SKM-1 (cell line): ENCODE measurements at regions not wholly inside any gene's neighbourhood (a gene's known extent, or its start where the extent isn't known, plus 50 kb on each side); places are given as distances from the start of the nearest gene placed in this dataset.

ENCODE experiments used
- DNase-seq: peaks from one replicate; lab custom pipeline; 2025; ENCODE audit not compliant: unreplicated experiment; lab: John Stamatoyannopoulos, UW

DNA sequence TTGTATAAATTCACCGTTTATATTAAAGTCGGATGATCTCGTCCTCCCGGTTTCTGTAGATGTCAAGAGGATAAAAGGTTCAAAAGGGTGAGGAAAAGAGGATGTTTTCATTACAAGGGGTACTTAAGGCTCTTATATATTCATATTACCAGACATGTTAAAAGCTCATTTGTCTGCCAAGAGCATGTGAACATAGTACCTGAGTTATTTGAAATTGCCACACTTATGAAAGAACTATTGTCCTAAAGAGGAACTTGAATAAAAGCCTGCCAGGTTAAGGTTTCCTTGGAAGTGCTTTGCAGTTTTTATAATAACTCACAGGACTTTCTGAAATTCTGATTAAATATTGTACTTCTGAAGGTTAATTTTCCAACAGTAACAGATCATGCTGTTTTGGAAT is 1915.1 kb downstream of the MAT2B start:
- no peak for DNase-seq

DNA sequence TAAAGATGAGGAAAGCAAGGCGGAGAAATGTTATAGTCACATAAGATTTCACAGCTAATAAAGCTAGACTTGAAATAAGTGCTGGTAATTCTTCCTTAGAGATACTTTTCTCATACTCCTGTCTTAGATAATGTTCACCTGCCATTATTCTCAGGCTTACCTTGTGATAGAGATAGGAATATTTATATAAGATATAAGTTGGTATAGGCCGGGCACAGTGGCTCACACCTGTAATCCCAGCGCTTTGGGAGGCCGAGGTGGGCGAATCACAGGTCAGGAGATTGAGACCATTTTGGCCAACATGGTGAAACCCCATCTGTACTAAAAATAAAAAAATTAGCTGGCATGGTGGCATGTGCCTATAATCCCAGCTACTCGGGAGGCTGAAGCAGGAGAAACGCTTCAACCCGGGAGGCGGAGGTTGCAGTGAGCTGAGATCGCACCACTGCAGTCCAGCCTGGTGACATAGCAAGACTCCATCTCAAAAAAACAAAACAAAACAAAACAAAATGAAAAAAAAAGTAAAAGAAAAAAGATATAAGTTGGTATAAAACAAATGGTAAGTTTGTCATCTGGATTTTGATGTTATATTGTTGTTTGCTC is 1918.4 kb downstream of the MAT2B start:
- no peak for DNase-seq

DNA sequence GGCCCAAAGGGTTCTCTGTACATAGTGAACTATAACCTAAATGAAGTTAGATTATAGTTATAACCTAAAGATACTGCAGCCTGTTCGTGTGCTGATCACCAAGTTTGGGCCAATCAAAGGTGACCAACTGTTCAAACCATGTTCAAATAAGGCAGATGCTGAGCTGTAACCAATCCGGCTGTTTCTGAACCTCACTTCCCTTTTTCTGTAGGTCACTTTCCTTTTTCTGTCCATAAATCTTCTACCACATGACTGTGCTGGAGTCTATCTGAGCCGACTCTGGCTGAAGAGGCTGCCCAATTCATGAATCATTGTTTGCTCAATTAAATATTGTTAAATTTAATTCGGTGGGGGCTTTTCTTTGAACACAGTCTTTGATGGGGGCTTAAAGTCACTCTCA is 1920.2 kb downstream of the MAT2B start:
- no peak for DNase-seq

- DNase-seq: no peak
Observed at GRCh38 chr5:165448753-165449152, 1943.3 kb downstream of the MAT2B start.

- peak; percentile 35 for DNase-seq
Observed at GRCh38 chr5:165457859-165458481, 1952.6 kb downstream of the MAT2B start.

DNA sequence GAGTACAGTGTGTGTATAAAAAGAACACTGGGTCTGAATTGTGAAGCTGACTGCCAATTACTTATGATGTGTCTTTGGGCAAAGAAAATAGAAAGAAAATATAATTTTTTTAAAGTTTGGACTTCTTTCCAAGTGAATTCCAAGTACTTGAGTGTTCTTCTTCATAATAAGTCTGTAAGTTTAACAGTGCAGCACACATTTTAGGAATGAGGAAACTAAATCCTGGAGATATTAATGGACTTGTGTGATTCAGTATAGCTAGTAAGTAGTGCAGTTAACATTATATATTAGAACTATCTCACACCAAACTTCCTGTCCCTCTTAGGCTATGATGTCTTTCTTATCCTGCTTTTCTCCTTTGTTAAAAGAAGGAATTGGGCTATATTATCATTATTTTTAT is 1953.8 kb downstream of the MAT2B start:
- no peak for DNase-seq

DNA sequence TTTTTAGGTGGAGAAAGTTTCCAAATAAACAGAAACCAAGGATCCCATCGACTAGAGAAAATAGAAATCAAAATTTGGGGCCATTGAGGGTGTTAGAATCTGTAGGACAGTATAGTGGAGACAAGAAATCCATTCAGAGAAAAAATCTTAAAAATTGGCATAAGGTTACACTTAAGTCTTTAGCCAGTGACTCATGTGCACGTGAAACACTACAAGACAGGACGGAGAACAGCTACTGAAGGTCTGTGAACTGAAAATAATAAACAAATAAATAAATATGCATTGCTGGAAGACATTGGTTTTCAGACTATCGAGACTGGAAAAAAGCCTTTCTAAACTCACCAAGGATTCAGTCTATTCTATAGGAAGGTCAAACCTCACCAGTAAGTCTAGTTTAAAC is 1955.5 kb downstream of the MAT2B start:
- no peak for DNase-seq

- no peak for DNase-seq
Observed at GRCh38 chr5:165477546-165477945, 1972.1 kb downstream of the MAT2B start.

DNA sequence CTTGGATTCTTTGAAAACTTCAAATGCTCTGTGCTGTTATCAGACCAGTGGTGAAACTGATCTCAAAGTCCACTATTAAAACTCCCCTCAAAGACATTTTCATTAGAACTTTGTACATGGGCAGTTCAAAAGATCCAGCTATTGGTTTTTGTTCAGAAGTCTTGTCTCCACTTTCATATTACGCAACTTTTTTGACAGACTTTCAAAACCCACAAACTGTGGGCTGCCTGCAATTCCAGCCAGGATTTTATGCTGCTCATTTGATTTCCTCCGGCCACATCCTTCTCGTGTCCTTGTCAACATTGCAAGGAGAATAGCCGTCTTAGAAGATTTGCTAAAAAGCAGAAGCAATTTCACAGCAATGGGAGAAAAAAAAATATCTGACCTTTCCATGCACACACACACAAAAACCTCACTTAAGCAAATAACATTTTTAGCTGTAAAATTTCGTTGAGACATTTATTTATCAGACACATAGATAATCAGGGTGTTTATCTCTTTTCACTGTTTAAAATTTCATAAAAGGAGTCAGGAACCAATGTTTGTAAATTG is 1990.5 kb downstream of the MAT2B start:
- no peak for DNase-seq

- DNase-seq: no peak
Observed at GRCh38 chr5:165497707-165498106, 1992.3 kb downstream of the MAT2B start.

DNA sequence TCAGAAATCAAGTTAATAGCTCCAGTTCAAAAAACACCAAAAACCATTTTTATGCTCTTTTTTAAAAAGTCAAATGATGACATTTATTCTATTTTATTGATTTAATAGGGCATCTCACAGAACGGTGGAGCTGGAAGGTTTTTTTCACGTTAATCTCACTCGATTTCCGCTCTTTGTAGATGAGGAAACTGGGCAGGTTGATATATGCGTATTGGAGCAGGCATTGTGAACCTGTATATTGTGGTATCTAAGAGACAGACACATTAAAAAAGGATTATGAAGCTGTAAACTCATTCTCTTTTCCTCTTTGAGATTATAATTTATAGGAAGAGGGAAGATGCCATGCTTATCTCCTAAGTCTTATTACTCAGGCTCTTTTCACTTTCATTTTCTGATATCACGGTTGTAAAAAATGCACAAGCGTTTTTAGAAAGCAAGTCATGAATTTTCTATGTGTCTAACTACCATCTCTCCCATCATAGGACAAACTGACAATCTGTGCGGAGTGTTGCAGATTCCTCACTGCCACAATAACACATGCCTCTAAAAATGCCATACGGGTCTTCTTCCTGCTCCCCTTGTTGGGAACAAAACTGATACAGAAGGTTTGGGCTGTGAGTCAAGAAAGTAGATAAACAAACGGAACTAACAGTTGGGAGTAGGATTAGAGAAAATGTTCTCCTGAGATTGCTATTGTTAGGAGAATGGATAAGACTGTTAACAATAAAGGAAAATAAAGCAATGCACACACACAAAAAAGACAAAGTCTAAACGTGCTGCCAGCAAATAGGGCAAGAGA is 1997.7 kb downstream of the MAT2B start:
- DNase-seq: no peak

- DNase-seq: no peak
Observed at GRCh38 chr5:165504674-165505073, 1999.3 kb downstream of the MAT2B start.

- DNase-seq: no peak
Observed at GRCh38 chr5:165508286-165508685, 2002.9 kb downstream of the MAT2B start.

DNA sequence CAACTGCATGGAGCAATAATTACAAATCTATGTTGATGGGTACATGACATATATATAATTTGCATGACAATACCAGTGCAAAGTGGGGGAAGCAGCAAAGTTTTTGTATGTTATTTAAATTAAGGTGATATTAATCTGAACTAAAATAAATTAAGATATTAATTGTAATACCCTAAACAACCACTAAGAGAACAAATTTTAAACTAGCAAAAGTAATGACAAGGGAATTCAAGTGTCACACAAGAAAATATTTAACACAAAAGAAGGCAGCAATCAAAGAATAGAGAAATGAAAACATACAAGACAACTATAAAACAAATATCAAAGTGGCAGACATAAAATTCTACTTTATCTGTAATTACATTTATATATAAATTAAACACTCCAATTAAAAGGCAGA is 2003.4 kb downstream of the MAT2B start:
- DNase-seq: no peak

DNA sequence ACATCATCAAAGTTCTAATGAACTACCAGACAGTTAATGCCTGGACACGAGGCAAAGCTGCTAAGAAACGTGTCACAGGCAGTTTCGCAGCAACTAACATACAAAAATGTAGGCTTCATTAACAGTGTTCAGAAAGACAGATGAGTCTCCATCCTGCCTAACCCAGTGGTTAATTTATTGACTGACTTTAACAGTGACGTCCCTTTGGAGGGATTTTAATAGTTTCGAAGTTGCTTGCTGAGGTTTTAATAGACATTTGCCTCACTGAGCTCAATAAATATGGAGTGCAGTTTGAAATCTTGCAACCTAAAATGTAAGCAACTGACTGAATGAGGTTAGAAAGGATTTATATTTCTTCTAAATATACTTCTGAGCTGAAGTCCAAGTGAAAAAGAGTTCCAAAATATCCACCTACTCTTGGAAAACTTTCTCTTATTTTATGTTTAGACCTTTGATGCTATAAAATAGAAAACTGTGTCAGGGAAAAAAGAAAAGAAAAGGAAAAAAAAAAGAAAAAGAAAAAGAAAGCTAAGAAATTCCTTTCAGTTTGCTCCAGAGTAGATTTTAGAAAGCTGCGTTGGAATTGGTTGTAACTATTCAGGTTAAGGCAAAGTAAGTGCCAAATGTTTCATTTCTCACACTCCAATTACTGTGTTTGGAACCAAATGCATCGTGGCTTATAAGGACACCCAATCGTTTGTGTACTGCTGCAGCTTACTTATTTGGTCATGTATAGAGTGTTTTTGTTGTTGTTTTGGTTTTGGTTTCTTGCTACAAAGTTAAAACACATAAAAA is 2016.6 kb downstream of the MAT2B start:
- DNase-seq: no peak

- DNase-seq: peak; percentile 59
Observed at GRCh38 chr5:165525271-165525670, 2019.9 kb downstream of the MAT2B start.

DNA sequence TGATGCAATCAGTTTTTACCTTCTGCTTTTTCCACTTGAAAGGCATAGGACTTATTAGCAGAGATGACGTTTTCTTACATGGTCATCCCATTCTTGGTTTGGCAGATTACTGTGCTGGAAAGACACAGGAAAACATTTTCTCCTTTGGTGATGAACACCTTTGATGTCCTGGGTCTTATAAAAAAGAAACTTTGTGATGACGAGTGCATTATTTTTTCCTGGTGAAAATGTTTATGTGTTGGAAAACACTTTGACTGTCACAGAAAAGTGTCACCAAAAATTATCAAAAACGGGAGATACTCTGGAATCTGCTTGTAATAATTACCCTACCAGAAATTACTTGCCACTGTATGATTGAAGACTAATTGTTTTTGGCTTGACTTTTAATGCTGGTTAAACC is 2020.9 kb downstream of the MAT2B start:
- DNase-seq: no peak

DNA sequence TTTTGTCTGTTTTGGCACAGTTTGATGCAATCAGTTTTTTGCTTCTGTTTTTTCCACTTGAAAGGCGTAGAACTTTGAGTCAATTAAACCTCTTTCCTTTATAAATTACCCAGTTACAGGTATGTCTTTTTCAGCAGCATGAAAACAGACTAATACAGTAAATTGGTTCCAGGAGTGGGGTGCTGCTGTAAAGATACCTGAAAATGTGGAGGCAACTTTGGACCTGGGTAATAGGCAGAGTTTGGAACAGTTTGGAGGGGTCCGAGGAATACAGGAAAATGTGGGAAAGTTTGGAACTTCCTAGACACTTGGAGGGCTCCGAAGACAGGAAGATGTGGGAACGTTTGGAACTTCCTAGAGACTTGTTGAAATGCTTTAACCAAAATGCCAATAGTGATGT is 2022.2 kb downstream of the MAT2B start:
- no peak for DNase-seq

DNA sequence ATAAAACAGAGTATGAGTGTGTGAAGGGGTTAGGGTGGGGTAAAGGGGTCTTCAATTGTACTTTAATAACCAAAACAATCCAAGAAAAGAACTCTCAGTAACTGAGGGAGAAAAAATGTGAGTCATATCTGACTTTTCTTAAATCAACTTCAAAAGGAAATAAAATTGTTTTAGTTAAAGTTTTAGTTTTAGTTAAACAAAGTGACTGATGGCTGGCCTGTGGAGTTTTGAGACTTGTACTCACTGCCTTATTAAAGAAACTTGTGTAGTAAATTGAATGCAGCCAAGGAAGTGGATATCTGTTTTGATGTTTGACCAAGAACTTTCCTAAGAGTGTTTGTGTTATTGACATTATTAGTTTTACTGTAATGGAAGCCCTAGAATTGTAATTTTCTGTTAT is 2032.6 kb downstream of the MAT2B start:
- no peak for DNase-seq

GRCh38 chr5:165559645-165560044 is 2054.2 kb downstream of the MAT2B start:
- DNase-seq: peak; percentile 98

DNA sequence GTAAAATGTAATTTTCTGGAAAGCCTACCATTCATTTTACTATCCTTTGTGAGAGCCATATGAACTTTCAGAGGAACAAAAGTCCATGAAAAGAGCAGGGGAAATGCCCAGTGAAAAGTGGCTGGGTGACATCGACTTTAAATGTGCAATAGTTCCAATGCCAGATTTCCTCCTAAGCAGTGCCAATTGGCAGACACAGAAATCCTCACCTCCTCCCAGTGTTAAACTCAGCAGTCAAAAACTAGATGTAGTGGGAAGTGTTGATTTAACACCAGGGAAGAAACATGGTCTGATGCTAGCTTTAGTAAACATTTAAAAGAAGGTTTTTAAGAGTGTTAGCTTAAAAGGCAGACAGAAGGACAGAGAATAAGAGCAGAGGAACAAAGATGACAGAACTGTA is 2055.2 kb downstream of the MAT2B start:
- DNase-seq: no peak
